HG02943 (cell line): ENCODE measurements at regions not wholly inside any gene's neighbourhood (a gene's known extent, or its start where the extent isn't known, plus 50 kb on each side); places are given as distances from the start of the nearest gene placed in this dataset.
"Not testable (repeated sequence)": the region's sequence is repeated elsewhere in the genome, so short reads cannot be mapped to it uniquely, and the experiment has no call there.

Experiments used
- ATAC-seq: cut with Tn5 transposase; IDR thresholded peaks from one replicate; pipeline ENCODE4 v1.9.1; 2021; ENCODE audit warnings: mild to moderate bottlenecking, low read depth, moderate library complexity; ENCODE audit not compliant: unreplicated experiment

DNA sequence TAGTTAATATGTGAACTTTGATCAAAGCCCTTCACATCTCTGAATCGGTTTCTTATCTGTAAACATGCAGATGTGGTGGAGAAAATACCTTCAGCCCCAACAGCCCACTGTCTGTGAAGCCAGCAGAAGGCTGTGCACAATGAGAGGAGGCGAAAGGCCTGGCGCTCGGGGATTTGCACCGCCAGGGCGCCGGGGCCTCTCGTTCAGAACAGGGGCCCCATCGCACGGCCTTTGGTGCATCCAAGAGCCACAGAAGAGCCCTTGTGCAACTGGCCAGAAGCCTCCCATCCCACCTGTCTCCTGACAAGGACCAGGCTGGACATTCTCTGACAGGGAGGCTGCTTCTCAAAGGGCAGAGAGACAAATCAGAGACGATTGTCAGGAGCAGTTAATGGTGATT lies 407.2 kb upstream of the MYT1L start:
- ATAC-seq: no peak

DNA sequence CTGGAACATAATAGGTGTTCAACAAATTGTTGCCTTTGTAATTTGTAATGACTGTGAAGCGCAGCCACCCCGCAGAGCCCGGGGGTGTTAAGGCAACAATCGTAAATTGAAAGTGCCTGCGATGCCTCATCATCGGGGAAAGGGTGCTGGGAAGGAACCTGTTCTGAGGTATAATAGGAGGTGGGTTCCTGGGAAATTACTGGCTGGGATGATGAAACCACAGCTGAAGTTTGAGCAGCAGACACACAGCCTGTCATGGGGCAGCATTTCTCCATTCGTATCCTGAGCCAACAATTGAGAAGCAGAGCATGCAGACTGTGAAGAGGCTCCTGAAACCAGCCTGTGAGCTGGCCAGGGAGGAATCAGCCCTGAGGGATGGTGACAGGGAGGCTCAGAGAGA lies 404.0 kb upstream of the MYT1L start:
- no peak for ATAC-seq

DNA sequence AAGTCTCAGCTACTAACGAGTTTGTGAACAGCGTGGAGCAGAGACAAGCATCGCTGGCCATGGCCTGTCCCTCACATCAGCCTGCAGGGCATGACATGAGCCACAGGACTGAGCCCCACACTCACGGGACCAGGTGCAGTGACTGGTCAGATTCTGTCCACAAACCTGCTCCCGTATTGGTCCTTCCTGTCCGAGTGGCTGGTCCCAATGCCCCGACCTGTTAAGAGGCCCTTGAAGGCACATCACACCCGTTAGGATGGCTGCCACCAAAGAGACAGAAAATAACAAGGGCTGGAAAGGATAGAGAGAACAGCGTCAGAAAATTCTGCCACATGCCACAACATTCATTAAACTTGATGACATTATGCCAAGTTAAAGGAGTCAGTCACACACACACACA lies 403.2 kb upstream of the MYT1L start:
- no peak for ATAC-seq

GRCh38 chr2:2733818-2734217 lies 402.7 kb upstream of the MYT1L start:
- ATAC-seq: no peak

DNA sequence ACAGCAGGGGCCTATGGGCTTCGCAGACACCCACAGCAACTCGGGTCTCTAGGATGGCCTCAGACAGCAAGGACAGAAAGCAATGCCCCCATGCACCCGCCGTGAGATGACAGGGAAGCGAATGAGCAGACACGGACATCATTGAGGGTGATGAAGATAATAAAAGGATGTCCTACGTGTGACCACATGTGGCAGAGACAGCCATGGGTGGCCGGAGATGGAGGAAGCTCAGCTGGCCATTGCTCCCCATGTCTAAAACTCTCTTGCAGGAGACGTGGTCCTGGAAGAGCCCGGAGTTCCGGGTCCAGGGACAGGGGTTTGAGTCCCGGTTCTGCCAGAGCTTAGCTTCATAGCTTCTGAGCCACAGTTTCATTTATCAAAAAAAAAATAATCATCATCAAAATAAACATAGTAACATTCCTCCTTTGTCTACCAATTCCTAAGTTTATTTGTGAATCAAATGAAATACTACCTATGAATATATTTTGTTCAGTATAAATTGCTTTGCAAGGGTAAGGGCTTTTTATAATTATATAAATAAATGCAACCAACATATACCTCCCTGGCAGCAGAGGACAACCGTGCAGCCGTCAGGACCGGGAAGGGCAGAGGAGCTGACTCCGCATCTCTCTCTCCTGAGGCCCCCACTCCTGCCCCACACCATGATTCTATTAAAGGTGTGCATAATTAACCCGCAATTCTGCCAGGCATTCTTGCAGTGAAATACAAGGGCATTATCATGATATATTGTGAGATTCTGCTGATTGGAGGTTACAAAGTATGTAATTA lies 401.4 kb upstream of the MYT1L start:
- ATAC-seq: no peak

- ATAC-seq: no peak
Measured at GRCh38 chr2:2731816-2732284, 400.8 kb upstream of the MYT1L start.

DNA sequence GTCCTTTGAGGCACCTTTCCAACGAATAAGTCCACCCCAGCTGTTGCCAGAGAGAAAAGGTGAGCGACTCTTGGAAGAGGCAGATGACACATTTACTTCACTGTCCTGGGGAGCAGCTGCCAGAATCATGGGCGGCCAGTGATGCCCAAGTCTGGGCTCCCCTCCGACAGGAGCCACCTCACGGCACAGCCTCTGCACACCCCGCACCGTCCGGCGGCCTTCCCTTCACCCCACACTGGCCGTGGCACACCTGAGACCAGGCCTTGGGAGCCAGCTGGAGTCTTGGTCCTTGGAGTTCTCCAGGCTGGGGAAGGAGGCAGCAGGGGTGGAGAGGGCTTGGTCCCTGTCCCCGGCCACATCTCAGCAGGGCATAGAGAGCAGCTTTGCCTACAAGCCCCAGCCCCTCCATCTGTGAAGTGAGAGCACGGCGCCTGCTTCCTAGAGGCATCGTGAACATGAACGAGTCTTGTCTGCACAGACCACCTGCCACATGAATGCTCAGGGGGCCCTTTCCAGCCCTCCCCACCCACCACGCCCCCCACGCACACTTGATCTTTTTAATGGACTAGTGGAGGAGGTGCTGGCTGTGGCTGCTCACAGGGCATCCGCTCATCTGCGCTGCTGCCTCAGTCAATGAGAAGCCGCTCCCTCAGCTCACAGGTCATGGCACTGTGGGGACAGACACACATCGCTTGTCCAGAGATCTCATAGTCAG lies 400.2 kb upstream of the MYT1L start:
- no peak for ATAC-seq

- ATAC-seq: no peak
Measured at GRCh38 chr2:2730301-2730833, 399.3 kb upstream of the MYT1L start.

DNA sequence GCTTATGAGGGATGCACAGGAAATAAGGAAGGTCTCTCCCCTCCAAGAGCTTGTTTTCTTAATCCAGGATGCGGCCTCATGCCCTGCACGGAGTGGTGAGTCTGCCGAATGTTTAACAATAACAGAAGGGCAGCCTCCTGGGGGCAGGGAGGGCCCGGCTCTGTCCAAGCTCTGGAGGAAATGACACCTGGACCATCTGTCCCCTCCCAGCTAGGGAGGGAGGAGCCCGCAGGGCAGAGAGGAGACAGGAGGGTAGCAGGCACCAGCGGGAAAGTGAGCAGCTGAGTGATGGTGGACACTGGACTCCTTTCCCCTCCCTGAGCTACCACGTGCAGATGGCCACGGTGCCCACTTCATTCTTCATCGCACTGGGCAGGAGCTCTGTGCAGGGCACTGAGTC lies 398.2 kb upstream of the MYT1L start:
- no peak for ATAC-seq

GRCh38 chr2:2728635-2729034 lies 397.6 kb upstream of the MYT1L start:
- ATAC-seq: no peak

- no peak for ATAC-seq
Measured at GRCh38 chr2:2727876-2728511, 396.9 kb upstream of the MYT1L start.

GRCh38 chr2:2726163-2726562 lies 395.1 kb upstream of the MYT1L start:
- ATAC-seq: no peak

DNA sequence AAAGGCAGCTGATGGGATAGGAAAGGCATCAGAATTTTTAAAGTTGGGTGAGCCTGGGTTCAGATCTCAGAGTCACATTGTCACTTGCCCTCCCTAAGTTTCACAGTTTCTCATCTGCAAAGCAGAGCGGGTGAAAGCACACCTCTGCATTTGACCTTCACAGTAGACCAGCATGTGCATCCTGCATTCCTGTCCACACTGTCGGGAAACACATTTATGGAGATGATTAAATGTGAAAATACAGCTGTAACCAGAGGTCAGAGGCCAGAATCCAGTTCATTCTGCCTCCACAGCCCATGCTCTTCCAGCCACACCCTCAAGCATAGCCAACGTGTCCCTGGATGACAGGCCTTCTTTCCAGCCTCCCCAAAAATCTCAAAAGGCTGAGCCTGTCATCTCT lies 392.0 kb upstream of the MYT1L start:
- ATAC-seq: no peak

DNA sequence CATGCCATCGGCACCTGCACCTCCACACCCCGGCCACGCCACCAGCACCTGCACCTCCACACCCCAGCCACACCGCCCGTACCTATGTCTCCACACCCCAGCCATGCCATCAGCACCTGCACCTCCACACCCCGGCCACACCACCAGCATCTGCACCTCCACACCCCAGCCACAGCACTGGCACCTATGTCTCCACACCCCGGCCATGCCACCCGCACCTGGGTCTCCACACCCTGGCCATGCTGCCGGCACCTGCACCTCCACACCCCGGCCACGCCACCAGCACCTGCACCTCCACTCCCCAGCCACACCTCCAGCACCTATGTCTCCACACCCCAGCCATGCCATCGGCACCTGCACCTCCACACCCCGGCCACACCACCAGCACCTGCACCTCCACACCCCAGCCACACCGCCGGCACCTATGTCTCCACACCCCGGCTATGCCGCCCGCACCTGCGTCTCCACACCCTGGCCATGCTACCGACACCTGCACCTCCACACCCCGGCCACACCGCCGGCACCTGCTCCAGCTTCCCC lies 390.3 kb upstream of the MYT1L start:
- no peak for ATAC-seq

- not testable (repeated sequence) for ATAC-seq
Measured at GRCh38 chr2:2720806-2721205, 389.7 kb upstream of the MYT1L start.

- no peak for ATAC-seq
Measured at GRCh38 chr2:2720351-2720750, 389.3 kb upstream of the MYT1L start.

DNA sequence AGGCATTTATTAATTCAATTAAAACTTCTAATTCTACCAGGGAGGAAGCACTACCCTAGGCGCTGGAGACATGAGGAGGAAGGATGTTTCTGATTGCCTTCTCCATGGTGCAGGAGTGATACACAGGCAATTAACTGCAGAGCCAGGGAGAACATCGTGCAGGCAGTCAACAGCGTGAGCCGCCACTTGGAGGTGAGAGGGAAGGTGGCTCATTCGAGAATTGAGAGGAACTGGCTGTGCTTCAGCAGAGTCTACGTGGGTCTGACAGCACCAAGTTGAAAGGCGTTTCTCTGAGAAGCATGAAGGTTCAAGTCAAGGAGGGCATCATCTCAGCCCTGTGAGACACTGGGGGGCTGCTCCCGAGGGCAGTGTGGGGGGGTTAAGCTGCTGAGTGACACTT lies 388.7 kb upstream of the MYT1L start:
- no peak for ATAC-seq

- ATAC-seq: no peak
Measured at GRCh38 chr2:2719015-2719414, 387.9 kb upstream of the MYT1L start.

DNA sequence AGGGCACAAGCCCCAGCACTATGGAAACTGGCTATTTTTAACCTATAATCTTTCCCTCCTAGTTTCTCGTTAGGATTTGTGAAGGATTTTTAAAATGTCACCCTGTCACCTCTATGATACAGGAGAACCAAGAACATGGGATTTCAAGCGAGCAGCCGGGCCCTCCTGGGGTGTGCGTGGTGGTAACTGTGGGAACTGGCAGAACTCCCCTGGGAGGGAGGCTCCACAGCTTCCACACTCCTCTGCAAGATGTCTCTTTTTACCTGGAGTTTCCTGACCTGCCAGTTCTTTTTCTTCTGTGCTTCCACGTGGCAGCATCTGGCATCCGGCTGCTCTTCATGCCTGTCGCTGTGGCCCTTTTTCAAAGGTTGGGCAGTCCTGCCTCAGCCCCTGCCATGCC lies 386.3 kb upstream of the MYT1L start:
- ATAC-seq: no peak

GRCh38 chr2:2716771-2717170 lies 385.7 kb upstream of the MYT1L start:
- ATAC-seq: no peak
